Astrocyte (in vitro differentiated cells and primary cell): ENCODE measurements at regions not wholly inside any gene's neighbourhood (a gene's known extent, or its start where the extent isn't known, plus 50 kb on each side); places are given as distances from the start of the nearest gene placed in this dataset.

ENCODE experiments used
- CTCF ChIP-seq: IDR thresholded peaks from 2 replicates; pipeline ENCODE4 v1.5.1; 2011; ENCODE audit warnings: low read depth, mild to moderate bottlenecking, inconsistent platforms, low read length, moderate library complexity; ENCODE audit not compliant: insufficient read depth
- EZH2 ChIP-seq: IDR thresholded peaks from 2 replicates; pipeline ENCODE4 v1.6.1; 2012; ENCODE audit warnings: mild to moderate bottlenecking, low read length, inconsistent platforms; ENCODE audit not compliant: insufficient read depth

GRCh38 chr2:116145031-116145430 is 1669.5 kb upstream of the DDX18 start:
- TF ChIP-seq CTCF = no peak
- TF ChIP-seq EZH2 = no peak
